ENCODE measurements at regions not wholly inside any gene's neighbourhood (a gene's known extent, or its start where the extent isn't known, plus 50 kb on each side); places are given as distances from the start of the nearest gene placed in this dataset.

- TF ChIP-seq EP300 (IDR thresholded peaks at IDR 0.05) (no peak), CTCF (IDR thresholded peaks at IDR 0.05) (no peak), POLR2AphosphoS5 (IDR thresholded peaks at IDR 0.05) (no peak), POLR2A (IDR thresholded peaks at IDR 0.05; ENCODE audit: low read depth) (no peak)
- Histone ChIP-seq H3K4me1 (no peaks in the 10 kb centered on the region), H3K9me3 (peaks cover 0 to 8% (median 3%) of the 10 kb centered on the region in 4 donors), H3K4me3 (no peak overlapping the region), H3K27ac (replicated peaks in 1 of 4) (no peak overlapping the region), H3K36me3 (no peaks in the 10 kb centered on the region), H3K27me3 (no peaks in the 10 kb centered on the region)
- no peak for DNase-seq (ENCODE audit: extremely low spot score)
- intact Hi-C loops (cut with DNase I) = no loop called here
- 93% methylated on average over 1 of the region's 1 CpG for WGBS
Observed at GRCh38 chr16:48704710-48705109, 94.7 kb upstream of the N4BP1 start.

- Histone ChIP-seq H3K9me3 (no peaks in the 10 kb centered on the region), H3K27ac (replicated peaks in 1 of 4) (no peak overlapping the region), H3K4me3 (no peak overlapping the region), H3K36me3 (no peaks in the 10 kb centered on the region), H3K4me1 (peaks cover 0 to 5% (median 2%) of the 10 kb centered on the region in 4 donors), H3K27me3 (peaks cover 0 to 8% (median 0%) of the 10 kb centered on the region in 4 donors)
- 3% methylated on average over 9 of the region's 9 CpGs for WGBS
- DNase-seq (ENCODE audit: extremely low spot score) = peak; percentile 90
- intact Hi-C loops (cut with DNase I) = loop anchor here (2.0 kb wide), 1 partner anchor 663 kb away; no protein-coding TSS in a partner anchor
- TF ChIP-seq POLR2AphosphoS5 (IDR thresholded peaks at IDR 0.05) (no peak), CTCF (IDR thresholded peaks at IDR 0.05) (peak; percentile 60 to 73 (median 61)), POLR2A (IDR thresholded peaks at IDR 0.05; ENCODE audit: low read depth) (no peak), EP300 (IDR thresholded peaks at IDR 0.05) (no peak)
Observed at GRCh38 chr16:48687421-48688038, 77.5 kb upstream of the N4BP1 start.

GRCh38 chr16:48684148-48684547 lies 74.2 kb upstream of the N4BP1 start:
- intact Hi-C loops (cut with DNase I) = no loop called here
- peak; percentile 8 for DNase-seq (ENCODE audit: extremely low spot score)

GRCh38 chr16:48682971-48683370 lies 73.0 kb upstream of the N4BP1 start:
- H3K27me3 ChIP-seq = peaks cover 0 to 5% (median 0%) of the 10 kb centered on the region in 4 donors
- H3K27ac ChIP-seq (replicated peaks in 1 of 4) = no peak overlapping the region
- no peaks in the 10 kb centered on the region for H3K9me3 ChIP-seq
- H3K4me1 ChIP-seq = peaks cover 0 to 5% (median 2%) of the 10 kb centered on the region in 4 donors
- TF ChIP-seq POLR2AphosphoS5 (IDR thresholded peaks at IDR 0.05) (no peak), CTCF (IDR thresholded peaks at IDR 0.05) (no peak), POLR2A (IDR thresholded peaks at IDR 0.05; ENCODE audit: low read depth) (no peak), EP300 (IDR thresholded peaks at IDR 0.05) (no peak)
- 48% methylated on average over 3 of the region's 3 CpGs for WGBS
- H3K4me3 ChIP-seq = no peak overlapping the region
- DNase-seq (ENCODE audit: extremely low spot score) = no peak
- H3K36me3 ChIP-seq = no peaks in the 10 kb centered on the region
- intact Hi-C loops (cut with DNase I) = no loop called here

More at GRCh38 chr16:48684148-48684547, 74.2 kb upstream of the N4BP1 start:
- no peak overlapping the region for H3K27ac ChIP-seq (replicated peaks in 1 of 4)
- no peak overlapping the region for H3K4me3 ChIP-seq
- H3K27me3 ChIP-seq = peaks cover 0 to 11% (median 0%) of the 10 kb centered on the region in 4 donors
- H3K36me3 ChIP-seq = no peaks in the 10 kb centered on the region
- TF ChIP-seq POLR2AphosphoS5 (IDR thresholded peaks at IDR 0.05) = no peak
- TF ChIP-seq CTCF (IDR thresholded peaks at IDR 0.05) = no peak
- TF ChIP-seq EP300 (IDR thresholded peaks at IDR 0.05) = no peak
- no peak for TF ChIP-seq POLR2A (IDR thresholded peaks at IDR 0.05; ENCODE audit: low read depth)
- 72% methylated on average over 2 of the region's 2 CpGs for WGBS
- peaks cover 0 to 5% (median 2%) of the 10 kb centered on the region in 4 donors for H3K4me1 ChIP-seq
- no peaks in the 10 kb centered on the region for H3K9me3 ChIP-seq

GRCh38 chr16:48681520-48681919 lies 71.5 kb upstream of the N4BP1 start:
- no peak for TF ChIP-seq EP300 (IDR thresholded peaks at IDR 0.05)
- no peak for TF ChIP-seq POLR2AphosphoS5 (IDR thresholded peaks at IDR 0.05)
- no peak for TF ChIP-seq CTCF (IDR thresholded peaks at IDR 0.05)
- TF ChIP-seq POLR2A (IDR thresholded peaks at IDR 0.05; ENCODE audit: low read depth) = no peak
- intact Hi-C loops (cut with DNase I) = no loop called here
- no peak overlapping the region for H3K4me3 ChIP-seq
- no peak for DNase-seq (ENCODE audit: extremely low spot score)
- no peaks in the 10 kb centered on the region for H3K36me3 ChIP-seq
- no peak overlapping the region for H3K27ac ChIP-seq (replicated peaks in 1 of 4)
- peaks cover 0 to 5% (median 0%) of the 10 kb centered on the region in 4 donors for H3K27me3 ChIP-seq
- H3K9me3 ChIP-seq = no peaks in the 10 kb centered on the region
- no peaks in the 10 kb centered on the region for H3K4me1 ChIP-seq
